NCI-H2107 treated with DMSO at 0.1 percent for 48 hours (cell line): ENCODE measurements at regions not wholly inside any gene's neighbourhood (a gene's known extent, or its start where the extent isn't known, plus 50 kb on each side); places are given as distances from the start of the nearest gene placed in this dataset.
"Not testable (repeated sequence)": the region's sequence is repeated elsewhere in the genome, so short reads cannot be mapped to it uniquely, and the experiment has no call there.

ENCODE experiments used
- DNase-seq: peaks from one replicate; lab custom pipeline; 2025; ENCODE audit not compliant: unreplicated experiment; lab: John Stamatoyannopoulos, UW

DNA sequence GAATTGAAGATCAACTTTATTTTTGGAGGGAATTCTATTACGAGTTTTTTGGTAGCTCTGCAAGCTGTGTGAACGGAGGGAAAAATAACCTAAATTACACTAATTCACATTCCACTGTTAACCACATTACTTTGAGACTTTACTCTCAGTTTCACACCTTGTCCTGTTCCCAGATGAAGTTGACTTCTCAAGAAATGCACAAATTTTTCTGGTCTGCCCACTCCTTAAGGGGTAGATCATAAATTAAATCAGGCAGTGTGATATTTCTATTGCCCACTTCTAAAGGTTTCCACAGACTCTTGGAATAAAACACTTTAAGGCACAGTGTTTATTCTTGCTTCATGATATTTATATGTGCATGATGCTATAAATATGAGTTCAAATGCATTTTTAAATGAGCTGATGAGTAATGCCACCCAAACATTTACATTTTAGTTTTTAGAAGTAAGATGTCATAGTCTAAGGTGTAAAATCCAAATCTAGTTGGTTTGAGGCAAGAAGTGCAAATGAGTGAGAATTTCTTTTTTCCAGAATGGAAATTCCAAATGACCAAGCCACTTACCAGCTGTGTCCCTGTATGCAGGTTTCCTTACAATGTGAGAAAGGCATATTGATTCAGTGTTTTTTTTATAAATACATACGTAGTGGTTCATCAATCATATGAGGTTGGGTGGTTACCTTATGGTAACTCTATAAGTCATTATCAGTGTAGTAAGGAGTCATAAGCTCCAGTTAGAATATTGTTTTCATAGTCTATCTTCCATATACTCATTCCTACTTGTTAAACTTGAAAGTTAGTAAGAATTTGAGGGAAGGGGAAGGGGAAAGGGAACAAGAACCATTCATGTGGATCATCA is 437.7 kb upstream of the MEF2C start:
- no peak for DNase-seq

DNA sequence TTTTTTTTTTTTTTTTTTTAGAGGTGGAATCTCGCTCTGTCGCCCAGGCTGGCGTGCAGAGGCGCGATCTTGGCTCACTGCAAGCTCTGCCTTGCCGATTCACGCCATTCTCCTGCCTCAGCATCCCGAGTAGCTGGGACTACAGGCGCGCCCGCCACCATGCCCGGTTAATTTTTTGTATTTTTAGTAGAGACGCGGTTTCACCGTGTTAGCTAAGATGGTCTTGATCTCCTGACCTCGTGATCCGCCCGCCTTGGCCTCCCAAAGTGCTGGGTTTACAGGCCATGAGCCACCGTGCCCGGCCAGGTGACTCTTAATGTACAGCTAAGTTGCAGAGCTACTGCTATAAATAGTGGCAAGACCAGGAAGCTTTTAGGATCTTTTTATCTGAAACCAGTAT is 434.9 kb upstream of the MEF2C start:
- not testable (repeated sequence) for DNase-seq

DNA sequence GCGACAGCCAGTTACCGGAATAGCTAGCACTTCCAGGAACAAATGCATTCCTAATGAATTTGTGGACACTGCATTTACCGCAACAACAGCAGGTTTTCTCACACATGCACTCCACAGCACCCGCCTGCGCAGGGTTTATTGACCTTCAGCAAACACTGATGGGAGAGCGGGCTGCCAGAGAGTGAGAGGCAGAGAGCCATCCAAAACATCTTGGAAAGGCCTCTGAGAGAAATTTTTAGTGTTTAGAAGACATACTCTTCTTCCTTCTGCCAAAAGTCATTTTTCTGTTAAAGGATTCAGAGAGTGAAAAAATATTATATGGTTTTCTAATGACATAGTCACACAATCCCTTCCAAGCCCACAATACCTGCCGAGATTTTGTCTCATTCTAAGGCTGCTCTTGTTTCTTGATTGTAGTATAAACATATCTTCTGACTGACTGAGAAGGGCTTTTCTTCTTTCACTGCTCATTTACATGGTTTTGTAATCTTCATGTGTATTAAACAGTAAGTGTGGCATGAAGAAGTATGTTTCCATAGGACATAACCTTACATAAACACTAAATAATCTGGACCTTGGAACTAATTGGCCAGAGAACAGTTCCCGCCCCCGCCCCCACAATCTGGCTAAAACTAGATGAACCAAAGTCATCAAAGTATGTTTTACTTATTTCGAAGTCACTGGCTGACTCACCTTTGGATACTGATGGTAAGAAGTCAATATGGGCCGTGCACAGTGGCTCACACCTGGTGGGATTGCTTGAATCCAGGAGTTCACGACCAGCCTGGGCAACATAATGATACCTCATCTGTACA is 432.5 kb upstream of the MEF2C start:
- DNase-seq: no peak

DNA sequence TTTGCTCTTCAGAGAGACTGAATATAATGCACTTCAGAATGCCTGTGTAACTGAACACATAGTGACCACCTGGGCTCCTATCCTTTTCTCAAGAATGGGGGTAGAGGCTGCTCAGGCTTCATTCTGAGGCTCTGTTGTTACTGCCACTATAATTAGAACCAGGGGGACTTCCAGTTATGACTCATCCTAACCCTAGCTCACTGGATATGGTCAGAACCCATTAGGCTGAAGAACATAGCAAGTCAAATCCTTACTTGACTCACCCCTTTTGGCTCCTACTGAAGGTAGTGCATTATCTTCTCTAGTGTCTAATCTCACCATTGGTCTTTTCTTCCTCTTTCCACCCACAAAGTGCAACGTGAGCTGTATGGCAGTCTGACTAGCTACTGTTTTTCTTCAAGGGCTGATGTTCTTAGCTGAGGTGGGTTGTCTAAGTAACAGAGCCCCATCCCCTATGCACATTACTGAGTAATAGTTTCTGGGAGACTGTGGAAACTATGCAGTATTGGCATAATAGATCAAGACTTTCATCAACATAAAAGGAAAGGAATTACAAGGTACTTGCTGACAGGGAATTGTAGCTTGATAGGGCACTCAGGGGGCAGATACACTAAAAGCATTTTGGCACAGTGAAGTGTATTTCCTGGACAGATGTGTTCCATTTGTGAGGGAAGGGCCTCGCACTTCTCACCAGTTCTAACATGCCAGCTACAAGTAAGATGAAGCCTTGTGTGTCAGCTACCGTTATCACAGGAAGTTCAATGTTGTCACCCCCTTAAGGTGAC is 431.0 kb upstream of the MEF2C start:
- DNase-seq: no peak

DNA sequence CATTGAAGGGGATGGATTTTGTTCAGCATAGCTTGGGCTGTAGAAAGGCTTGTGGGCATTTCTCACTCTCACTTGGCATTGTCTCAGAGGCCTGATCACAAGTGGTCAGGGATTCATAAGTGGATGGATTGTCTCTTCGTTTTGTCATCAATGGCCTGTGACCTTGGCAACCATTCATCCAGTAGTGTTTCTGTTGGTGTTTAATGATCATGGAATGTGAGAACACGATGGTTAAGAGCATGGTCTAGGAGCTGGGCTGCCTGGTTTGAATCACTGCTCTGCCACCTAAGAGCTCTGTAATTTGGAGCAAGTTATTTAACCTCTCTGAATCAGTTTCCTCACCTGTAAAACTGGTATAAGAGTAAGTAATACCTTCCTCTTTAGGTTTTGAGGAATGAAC is 430.1 kb upstream of the MEF2C start:
- no peak for DNase-seq

DNA sequence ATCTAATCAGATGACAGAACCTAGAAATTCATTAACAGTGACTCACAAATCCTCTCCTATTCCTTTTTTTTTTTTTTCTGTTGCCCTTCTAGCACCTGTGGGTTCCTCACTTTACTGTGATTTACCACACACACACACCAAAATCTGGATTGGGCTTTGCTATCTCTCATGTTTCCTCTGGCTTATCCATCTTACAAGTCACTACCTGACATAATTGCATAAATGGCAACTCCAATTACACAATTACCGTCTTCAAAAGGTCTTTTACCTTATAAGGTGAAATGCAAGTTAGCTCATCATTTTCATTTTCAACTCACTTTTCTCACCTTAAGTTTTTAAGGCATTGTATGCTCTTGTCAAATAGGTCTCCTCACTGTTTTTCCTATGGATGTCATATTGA is 426.3 kb upstream of the MEF2C start:
- DNase-seq: no peak

DNA sequence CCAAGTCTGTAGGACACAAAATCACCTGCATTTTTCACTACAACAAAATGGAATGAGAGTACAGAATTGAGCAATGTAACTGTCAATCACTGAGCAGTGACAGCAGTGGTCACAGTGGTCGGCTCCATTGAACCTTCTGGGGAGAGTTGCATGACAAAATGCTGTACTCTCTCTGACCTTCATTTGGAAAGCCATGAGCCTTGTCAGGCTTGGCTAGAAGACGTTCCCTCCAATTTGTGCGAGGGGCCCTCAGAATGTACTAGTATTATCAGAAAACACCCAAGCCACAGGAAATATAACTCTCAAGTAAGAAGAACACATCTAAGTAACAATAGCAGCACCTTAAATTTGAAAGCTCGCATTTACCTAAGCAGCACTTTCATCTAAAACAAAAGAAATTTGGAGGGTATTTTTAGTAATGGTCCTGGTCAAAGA is 425.6 kb upstream of the MEF2C start:
- DNase-seq: no peak

DNA sequence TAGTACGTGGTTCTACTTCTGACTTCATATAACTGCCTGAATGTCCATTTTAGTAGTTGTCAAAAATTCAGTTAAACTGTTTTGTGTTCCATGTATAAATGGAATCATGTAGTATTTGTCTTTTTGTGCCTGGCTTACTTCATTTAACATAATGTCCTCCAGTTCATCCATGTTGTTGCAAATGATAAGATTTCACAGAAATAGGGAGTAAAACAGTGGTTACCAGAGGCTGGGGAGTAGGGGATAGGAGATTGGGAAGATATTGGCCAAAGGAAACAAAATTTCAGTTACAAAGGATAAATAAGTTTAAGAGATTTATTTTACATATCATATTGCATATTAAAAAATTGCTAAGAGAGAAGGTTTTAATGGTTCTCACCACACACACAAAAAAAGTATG is 425.0 kb upstream of the MEF2C start:
- no peak for DNase-seq

DNA sequence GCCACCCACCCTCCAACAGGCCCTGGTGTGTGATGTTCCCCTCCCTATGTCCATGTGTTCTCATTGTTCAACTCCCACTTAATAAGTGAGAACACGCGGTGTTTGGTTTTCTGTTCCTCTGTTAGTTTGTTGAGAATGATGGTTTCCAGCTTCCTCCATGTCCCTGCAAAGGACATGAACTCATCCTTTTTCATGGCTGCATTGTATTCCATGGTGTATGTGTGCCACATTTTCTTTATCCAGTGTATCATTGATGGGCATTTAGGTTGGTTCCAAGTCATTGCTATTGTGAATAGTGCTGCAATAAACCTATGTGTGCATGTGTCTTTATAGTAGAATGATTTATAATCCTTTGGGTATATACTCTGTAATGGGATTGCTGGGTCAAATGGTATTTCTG is 424.2 kb upstream of the MEF2C start:
- not testable (repeated sequence) for DNase-seq

DNA sequence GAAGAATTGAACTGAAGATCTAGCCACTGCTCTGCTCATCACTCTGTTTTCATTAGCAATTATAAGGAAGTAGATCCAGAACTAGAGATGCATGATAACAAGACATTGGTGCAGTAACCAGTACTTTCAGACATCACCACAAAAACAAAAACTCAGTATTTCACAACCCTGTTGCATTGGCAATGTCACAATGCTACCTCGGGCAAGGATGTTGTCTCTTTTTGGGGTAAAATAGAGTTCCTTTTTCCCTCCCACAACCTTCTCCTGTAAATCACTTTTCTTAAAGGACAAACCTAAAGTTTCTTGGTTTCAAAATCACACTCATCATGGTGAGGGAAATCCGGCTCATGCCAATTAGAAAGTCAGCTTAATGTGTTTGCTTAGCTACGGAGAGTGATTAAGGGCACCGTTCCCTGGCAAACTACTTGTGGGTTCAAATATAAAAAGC is 420.1 kb upstream of the MEF2C start:
- DNase-seq: no peak

DNA sequence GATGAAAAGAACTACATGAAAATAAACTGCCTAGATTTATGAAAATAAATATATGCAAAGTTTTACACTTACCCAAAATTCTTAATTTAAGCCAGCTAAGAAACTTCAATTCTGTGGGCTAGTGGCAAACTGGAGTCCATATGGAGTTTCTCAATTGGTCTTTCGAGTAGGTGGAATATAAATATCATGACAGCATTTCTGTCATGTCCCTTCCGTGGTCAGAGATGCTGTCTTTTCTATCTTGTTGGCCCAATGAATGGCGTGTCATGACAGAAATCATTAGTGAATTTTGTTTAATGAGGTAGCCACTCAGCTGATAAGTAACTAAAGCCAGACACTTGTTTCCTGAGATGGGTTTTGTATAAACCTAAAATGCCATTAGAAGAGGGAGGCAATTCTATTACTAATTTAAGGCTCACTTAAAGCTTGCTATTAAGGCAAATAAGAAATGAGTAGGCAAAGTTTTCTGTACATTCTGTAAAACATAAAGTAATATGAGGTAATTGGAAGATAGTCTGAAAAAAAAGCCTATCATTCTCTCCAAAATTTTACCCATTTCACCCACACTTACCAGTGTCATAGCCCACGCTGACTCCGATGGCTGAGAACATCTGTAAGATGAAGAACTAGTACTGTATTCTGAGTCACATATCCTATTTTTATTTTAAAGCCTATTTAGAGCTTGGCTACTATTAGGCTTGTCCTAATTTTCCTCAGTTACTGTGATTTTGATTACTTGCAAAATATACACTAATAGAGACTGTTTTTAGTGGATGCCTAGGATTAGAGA is 419.3 kb upstream of the MEF2C start:
- no peak for DNase-seq

DNA sequence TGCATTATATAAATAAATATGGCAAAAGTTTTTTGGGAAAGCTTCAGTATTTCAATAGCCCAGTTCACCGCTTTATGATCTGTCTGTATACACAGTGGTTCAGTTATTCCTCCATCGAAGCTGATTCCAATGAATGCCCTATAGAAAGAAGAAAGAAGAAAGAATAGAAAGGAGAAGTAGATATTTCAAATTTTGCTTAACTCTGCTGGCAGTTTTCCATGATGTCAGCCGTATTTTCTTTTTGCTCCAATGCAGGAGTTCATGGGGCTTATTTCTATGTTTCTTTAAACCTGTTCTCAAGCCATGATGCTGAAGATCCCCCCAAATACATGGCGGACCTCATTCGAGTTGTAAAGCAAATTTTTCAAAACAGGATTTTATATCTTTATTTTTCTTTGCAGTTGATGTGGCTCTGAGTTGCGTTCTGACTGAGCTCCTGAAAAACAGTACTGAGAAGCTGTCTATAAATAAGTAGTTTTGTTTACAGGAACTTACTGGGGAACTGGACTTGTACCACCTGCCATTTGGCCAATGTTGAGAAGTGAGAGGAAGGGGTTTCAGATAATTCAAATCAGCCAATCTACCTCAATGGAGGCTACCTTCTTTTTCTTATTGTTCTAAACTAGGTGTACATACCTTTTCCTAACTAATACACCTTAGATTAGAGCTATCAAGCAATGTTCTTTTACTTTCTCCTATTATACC is 418.5 kb upstream of the MEF2C start:
- no peak for DNase-seq

DNA sequence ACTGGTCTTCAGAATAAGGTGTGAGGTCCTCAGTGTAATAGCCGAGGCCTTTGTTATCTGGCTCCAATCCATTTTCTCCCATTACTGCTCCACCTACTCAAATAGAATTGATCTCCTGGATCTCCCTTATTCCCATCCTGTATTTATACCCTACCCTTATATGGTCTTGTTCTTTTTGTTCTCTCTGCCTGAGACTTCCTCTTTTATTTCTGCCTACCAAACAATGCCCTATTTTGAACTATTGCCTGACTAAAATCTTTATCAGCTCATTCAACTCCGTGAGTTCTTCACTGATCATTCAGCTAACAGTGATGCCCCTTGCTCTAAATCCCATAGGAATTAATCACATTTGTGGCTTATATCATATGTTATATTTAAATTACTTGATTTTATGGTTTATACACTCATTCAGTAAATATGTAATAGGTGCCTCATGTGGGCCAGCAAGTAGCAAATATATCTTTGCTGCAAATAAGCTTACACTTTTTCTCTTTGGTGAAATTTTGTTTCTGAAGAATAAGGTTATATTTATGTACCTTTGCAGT is 417.5 kb upstream of the MEF2C start:
- DNase-seq: no peak

DNA sequence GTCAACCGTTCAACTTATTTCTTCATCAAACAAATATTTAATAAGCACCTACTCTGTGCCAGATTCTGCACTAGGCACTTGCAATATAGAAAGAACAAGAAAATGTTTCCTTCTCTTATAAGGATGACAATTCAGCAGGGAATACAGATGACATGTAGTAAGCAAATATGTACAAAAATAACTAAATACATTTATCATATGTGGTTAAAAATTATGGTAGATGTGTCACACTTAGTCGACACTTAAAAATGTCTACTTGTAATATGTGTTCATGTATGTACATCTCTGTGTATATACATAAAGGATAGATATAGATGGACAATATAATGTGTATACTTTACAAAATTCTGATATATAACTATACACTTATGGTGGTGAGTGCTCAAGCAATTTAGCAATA is 417.0 kb upstream of the MEF2C start:
- DNase-seq: no peak

DNA sequence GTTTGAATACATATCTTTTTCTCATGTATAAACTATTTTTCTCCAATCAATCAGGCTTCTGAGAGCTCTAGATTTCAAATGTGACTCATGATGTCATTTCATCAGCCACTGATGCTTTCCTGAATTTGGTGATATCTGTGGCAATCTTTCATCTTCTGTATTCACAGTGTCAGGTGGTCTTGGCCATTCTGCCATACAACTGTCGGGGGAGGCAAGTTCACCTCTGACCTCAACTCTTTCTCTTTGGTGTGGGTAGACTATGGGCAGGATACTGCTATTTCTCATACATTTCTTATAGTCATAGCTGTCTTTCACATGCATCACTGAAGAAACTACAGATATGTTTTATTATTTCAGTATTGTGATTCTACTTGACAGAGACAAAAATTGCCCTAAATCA is 414.1 kb upstream of the MEF2C start:
- no peak for DNase-seq

DNA sequence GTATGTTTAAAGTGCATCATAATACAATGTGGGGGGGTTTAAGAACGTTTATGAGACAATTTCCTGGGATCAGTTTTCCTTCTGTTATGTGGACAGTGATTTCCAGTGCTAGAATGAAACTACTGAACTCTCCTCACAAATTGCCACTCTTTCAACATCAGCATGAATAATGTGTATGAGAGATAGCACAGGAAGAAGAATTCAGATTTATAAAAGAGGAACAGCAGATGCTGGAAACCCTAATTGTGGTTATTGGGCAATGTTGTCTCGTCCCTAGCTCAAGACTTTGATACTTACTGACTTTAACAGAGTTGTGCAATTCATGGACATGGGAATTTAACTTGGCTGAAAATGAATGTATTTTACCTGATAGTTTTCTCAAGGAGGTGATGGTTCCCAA is 410.8 kb upstream of the MEF2C start:
- DNase-seq: no peak

DNA sequence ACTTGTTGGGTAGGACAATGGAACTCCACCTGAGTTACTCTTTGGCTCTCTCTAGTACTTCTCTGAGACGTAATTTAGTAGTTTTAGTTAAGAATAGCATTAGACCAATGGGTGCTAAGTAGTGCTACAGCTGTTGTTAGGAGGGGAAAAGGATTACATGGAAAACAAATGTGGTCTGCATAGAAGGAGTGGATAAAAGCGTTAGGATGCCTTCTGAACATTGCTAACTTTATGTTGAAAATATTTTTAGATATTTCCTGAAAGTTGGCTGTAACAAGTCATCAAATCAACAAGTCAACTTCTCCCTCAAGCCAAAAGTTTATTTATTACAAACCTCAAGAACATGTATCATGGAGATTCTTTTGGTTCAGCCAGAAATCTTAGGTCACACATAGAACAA is 409.5 kb upstream of the MEF2C start:
- no peak for DNase-seq

DNA sequence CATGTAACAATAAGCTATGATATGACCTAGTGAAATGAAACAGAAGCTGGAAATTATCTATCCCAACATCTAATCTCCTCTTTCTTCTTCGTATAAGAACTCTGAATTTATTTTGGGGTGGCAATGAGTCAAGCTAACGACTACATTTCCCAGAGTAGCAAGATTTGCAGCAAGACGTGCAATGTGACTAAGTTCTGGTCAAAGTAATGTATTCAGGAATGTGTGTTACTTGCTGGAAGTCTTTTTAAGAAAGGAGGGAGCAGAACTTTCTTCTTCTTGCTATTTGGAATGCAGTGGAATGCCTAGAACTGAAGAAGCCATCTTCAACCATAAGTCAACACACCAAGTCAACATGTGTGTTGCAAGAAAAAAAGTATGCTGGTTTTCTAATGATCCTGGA is 406.6 kb upstream of the MEF2C start:
- DNase-seq: no peak

DNA sequence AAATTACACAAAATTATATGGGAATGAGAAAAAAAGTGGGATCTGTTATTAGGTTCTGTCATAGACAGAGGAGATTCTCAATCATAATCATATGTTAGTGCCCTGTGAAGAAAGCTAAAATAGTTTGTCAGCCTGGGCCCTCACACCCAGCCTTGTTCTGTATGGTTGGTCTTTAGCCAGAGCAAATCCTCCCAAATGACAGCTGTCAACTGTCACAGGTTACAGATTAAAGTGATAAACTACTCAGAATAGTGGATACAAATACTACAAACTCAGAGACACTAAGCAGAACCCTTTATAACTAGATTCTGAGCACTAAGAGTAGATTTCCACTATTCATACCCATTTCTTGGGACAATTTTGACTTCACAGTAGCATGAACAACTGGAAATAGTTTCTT is 405.0 kb upstream of the MEF2C start:
- DNase-seq: no peak

DNA sequence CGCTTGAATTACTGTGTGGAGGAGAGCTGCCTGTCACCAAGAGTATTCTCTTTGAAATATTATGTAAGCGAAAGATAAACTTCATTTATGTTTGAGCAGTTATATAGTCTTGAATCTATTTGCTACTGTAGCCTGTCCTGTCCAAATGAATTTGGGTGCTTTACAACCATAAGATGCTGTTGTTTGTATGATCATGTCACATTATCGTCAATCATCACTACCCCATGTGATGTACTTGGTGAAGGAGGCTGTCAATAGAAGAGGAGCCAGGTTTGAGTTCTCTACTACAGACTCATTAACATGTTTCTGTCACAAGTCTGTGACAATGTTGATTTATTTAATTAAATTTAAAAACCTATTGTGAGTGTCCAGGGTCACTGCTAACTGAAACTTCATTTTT is 403.3 kb upstream of the MEF2C start:
- no peak for DNase-seq
